ENCODE measurements at regions not wholly inside any gene's neighbourhood (a gene's known extent, or its start where the extent isn't known, plus 50 kb on each side); places are given as distances from the start of the nearest gene placed in this dataset.

DNA sequence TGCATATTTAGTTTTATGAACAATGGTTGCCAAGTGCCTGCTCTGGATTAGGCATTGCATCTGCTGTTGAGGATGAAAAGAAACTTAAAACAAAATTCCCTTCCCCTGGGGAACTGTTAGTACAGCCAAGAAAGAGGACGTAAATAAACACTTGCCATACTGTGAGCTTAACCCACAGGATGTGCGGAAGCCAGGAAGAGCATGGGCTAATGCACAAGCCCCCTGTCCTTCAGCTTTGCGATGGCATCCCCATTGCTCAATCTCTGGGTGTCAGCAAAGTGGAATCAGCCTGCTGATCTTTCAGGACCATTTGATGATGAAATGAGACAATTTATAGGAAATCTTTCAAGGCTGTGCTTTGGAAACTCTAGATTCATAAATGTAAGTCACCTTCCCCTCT lies 399.9 kb upstream of the IGFBP3 start (continued):
- no peak for TF ChIP-seq ZNF274 (IDR thresholded peaks at IDR 0.05; ENCODE audit: low read depth, low read length)
- TF ChIP-seq SP1 (IDR thresholded peaks at IDR 0.05; ENCODE audit: low read depth) = no peak
- no peak for TF ChIP-seq EGR1 (IDR thresholded peaks at IDR 0.05; ENCODE audit: low read depth)
- no peak for TF ChIP-seq REST (IDR thresholded peaks at IDR 0.05; ENCODE audit: low read depth)
- TF ChIP-seq SIN3A (IDR thresholded peaks at IDR 0.05; ENCODE audit: low read depth) = no peak
- no peak for TF ChIP-seq JUND (IDR thresholded peaks at IDR 0.05)
- no peak for TF ChIP-seq CBX3 (IDR thresholded peaks at IDR 0.05; ENCODE audit: low read depth)
- no peak for TF ChIP-seq ATF3 (IDR thresholded peaks at IDR 0.05)
- no peak for TF ChIP-seq EZH2phosphoT487 (IDR thresholded peaks at IDR 0.05; ENCODE audit: borderline replicate concordance)
- TF ChIP-seq EZH2 (IDR thresholded peaks at IDR 0.05) = no peak

- H3K27ac ChIP-seq (ENCODE audit: low read depth, low read length) = no peak overlapping the region
- H3K27me3 ChIP-seq (ENCODE audit: insufficient read depth, low read length) = no peaks in the 10 kb centered on the region
- intact Hi-C loops (cut with micrococcal nuclease) = no loop called here
- DNase-seq (ENCODE audit: low read depth, low spot score) = no peak
- ChIA-PET POLR2A (no interaction called here), RAD21 (ENCODE audit: low non-redundant PET in 1 of 2, low total read pairs in 2 of 2, uncharacterized antibody in 2 of 2, unreplicated experiment in 2 of 2) (no interaction called here), CTCF (no interaction called here)
- H3K4me3 ChIP-seq (replicated peaks in 1 of 2; ENCODE audit: low read depth in 1 of 2, low read length in 2 of 2) = no peak overlapping the region
- no peak overlapping the region for H3K4me2 ChIP-seq (ENCODE audit: low read length)
- BruUV-seq (replicated peaks) = no TSS peak
- no peak for ATAC-seq
- no peaks in the 10 kb centered on the region for H3K9me2 ChIP-seq (ENCODE audit: insufficient read depth)
- no peaks in the 10 kb centered on the region for H3K79me2 ChIP-seq (ENCODE audit: insufficient read depth, low read length)
- TF ChIP-seq EZH2 (IDR thresholded peaks at IDR 0.05) (no peak), ELF1 (IDR thresholded peaks at IDR 0.05; ENCODE audit: borderline replicate concordance, low read depth) (no peak), REST (IDR thresholded peaks at IDR 0.05; ENCODE audit: low read depth) (no peak)
- no peaks in the 10 kb centered on the region for H4K20me1 ChIP-seq (ENCODE audit: insufficient read depth)
- H2AFZ ChIP-seq (ENCODE audit: low read depth, low read length, poor library complexity, severe bottlenecking) = no peak overlapping the region
- H3K36me3 ChIP-seq (ENCODE audit: control insufficient read depth in 1 of 2, insufficient read depth in 2 of 2, low read length in 2 of 2) = no peaks in the 10 kb centered on the region
- no peaks in the 10 kb centered on the region for H3K4me1 ChIP-seq (ENCODE audit: control insufficient read depth in 1 of 2, insufficient read depth in 2 of 2, low read length in 2 of 2)
- no peaks in the 10 kb centered on the region for H3K9me3 ChIP-seq (ENCODE audit: control insufficient read depth in 1 of 2, insufficient read depth in 1 of 2, low read depth in 1 of 2, low read length in 2 of 2)
- no peak overlapping the region for H3K9ac ChIP-seq (ENCODE audit: low read length)
Measured at GRCh38 chr7:46319841-46320240, 398.8 kb upstream of the IGFBP3 start.
